Vagina (tissue), 2 donors: ENCODE measurements at regions not wholly inside any gene's neighbourhood (a gene's known extent, or its start where the extent isn't known, plus 50 kb on each side); places are given as distances from the start of the nearest gene placed in this dataset.

Experiments
- CTCF ChIP-seq, 3 experiments: fragments of 450-650 bp in 2 of 3; fragments of 200-600 bp in 1 of 3; sonication (generic) in 1 of 3; IDR thresholded peaks; one replicate each; pipeline ENCODE4 v1.5.1; 2017 to 2019; ENCODE audit warnings: antibody characterized with exemption in 3 of 3, mild to moderate bottlenecking in 2 of 3, moderate library complexity in 2 of 3
- POLR2A ChIP-seq, 2 donors: fragments of 450-650 bp; IDR thresholded peaks; one replicate each; pipeline ENCODE4 v1.6.1; 2017; ENCODE audit warnings: antibody characterized with exemption in 2 of 2, mild to moderate bottlenecking in 2 of 2, moderate library complexity in 2 of 2
- POLR2AphosphoS5 ChIP-seq, 2 donors: sonication (generic); formaldehyde crosslinking; IDR thresholded peaks; one replicate each; pipeline ENCODE4 v1.9.0; 2017; ENCODE audit warnings: antibody characterized with exemption in 2 of 2, mild to moderate bottlenecking in 2 of 2, low read depth in 1 of 2; ENCODE audit not compliant: insufficient read depth in 1 of 2

GRCh38 chr11:19656140-19656541 is 56.5 kb upstream of the NAV2 start:
- TF ChIP-seq POLR2AphosphoS5 (IDR thresholded peaks at IDR 0.05; ENCODE audit: insufficient read depth in 1 of 2, low read depth in 1 of 2) (no peak), CTCF (IDR thresholded peaks at IDR 0.05) (no peak), POLR2A (IDR thresholded peaks at IDR 0.05) (no peak)
